A673 (cell line): ENCODE measurements at regions not wholly inside any gene's neighbourhood (a gene's known extent, or its start where the extent isn't known, plus 50 kb on each side); places are given as distances from the start of the nearest gene placed in this dataset.

Source experiments
- BruUV-seq: library from RNA; stranded (reverse); fragments of 400-500 nt; replicated peaks from 2 replicates; lab custom pipeline; 2021; lab: Mats Ljungman, UMichigan
- CTCF ChIA-PET: fragments of 300-600 bp; sonication (Branson Sonifier 250); formaldehyde crosslinking; loops from one replicate; lab custom pipeline; 2022; ENCODE audit warnings: antibody characterized with exemption; lab: Charles Lee
- POLR2A ChIA-PET: fragments of 300-600 bp; sonication (Branson Sonifier 250); formaldehyde crosslinking; loops from one replicate; lab custom pipeline; 2022; ENCODE audit warnings: antibody characterized with exemption; ENCODE audit not compliant: low non-redundant PET; lab: Charles Lee
- DNase-seq: peaks from one replicate; pipeline ENCODE4 v3.0.0-alpha.2; 2015; ENCODE audit warnings: low spot score
- H3K27ac ChIP-seq: fragments of 200-600 bp; sonication (generic); 2 replicates; pipeline ENCODE4 v1.5.1; 2016; ENCODE audit warnings: mixed run types, low read depth, mild to moderate bottlenecking, mixed read lengths, antibody characterized with exemption, low read length; ENCODE audit not compliant: poor library complexity, severe bottlenecking
- H3K27me3 ChIP-seq: fragments of 200-600 bp; sonication (generic); replicated peaks from 2 replicates; pipeline ENCODE4 v1.6.1; 2017; ENCODE audit warnings: mixed run types, low read depth, mild to moderate bottlenecking, mixed read lengths, antibody characterized with exemption, low read length; ENCODE audit not compliant: insufficient read depth, poor library complexity
- H3K36me3 ChIP-seq: fragments of 200-600 bp; sonication (generic); 2 replicates; pipeline ENCODE4 v1.6.1; 2016; ENCODE audit warnings: mixed run types, mild to moderate bottlenecking, mixed read lengths, antibody characterized with exemption, low read length; ENCODE audit not compliant: insufficient read depth, poor library complexity, severe bottlenecking
- H3K4me1 ChIP-seq: fragments of 200-600 bp; sonication (generic); 2 replicates; pipeline ENCODE4 v1.6.1; 2017; ENCODE audit warnings: mixed run types, mild to moderate bottlenecking, mixed read lengths, antibody characterized with exemption, low read length; ENCODE audit not compliant: insufficient read depth, poor library complexity, severe bottlenecking
- H3K4me3 ChIP-seq: fragments of 200-600 bp; sonication (generic); 2 replicates; pipeline ENCODE4 v1.5.1; 2016; ENCODE audit warnings: low read depth, mixed run types, mild to moderate bottlenecking, mixed read lengths, low read length; ENCODE audit not compliant: poor library complexity, severe bottlenecking
- H3K9me3 ChIP-seq: fragments of 200-600 bp; sonication (generic); 2 replicates; pipeline ENCODE4 v1.6.1; 2016; ENCODE audit warnings: mixed run types, low read depth, mild to moderate bottlenecking, mixed read lengths, antibody characterized with exemption, low read length; ENCODE audit not compliant: poor library complexity, severe bottlenecking
- CTCF ChIP-seq: fragments of 300-800, 200-600 bp; sonication (generic); conservative IDR thresholded peaks from 2 replicates; pipeline ENCODE4 v1.5.1; 2017; ENCODE audit warnings: low read depth, mild to moderate bottlenecking, antibody characterized with exemption, low read length, moderate library complexity, mixed read lengths
- EZH2 ChIP-seq: fragments of 200-600 bp; sonication (generic); IDR thresholded peaks from 2 replicates; pipeline ENCODE4 v1.6.1; 2017; ENCODE audit warnings: borderline replicate concordance, low read depth, mild to moderate bottlenecking, mixed read lengths, antibody characterized with exemption, low read length; ENCODE audit not compliant: poor library complexity, severe bottlenecking
- intact Hi-C: fragments of 100-400 bp; cut with micrococcal nuclease; formaldehyde crosslinking; loops from one replicate; pipeline ENCODE4 v1.10.0; 2022; ENCODE audit not compliant: unreplicated experiment

- no peaks in the 10 kb centered on the region for H3K36me3 ChIP-seq
- no peaks in the 10 kb centered on the region for H3K9me3 ChIP-seq
- CTCF ChIA-PET = no interaction called here
- no peaks in the 10 kb centered on the region for H3K4me1 ChIP-seq
- BruUV-seq = no TSS peak
- no peak overlapping the region for H3K4me3 ChIP-seq
- POLR2A ChIA-PET = no interaction called here
- no peak overlapping the region for H3K27ac ChIP-seq
- peak; percentile 1 for DNase-seq
- TF ChIP-seq CTCF (no peak), EZH2 (no peak)
- H3K27me3 ChIP-seq = no peaks in the 10 kb centered on the region
- intact Hi-C loops = no loop called here
Observed at GRCh38 chr7:11290863-11291262, 317.2 kb downstream of the PHF14 start.

DNA sequence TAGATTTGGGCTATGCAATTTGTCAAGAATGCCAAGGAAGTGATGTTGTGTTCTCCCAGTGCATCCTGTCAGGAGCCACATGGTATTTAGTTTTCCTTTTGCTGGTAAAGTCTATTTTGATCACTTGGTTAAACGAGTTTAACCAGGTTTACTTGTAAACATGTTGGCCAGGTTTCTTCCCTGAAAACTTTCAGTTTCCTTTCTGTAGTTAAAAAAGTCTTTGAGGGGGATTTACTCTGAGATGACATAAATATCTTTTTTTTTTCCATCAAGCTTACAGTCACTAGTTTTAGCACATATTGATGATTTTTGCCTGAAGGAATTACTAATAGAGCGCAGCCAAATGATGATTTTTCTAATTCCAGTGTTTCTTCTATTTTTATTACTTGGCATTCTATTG, 320.5 kb downstream of the PHF14 start:
- intact Hi-C loops = no loop called here
- no peak for DNase-seq
- POLR2A ChIA-PET = no interaction called here
- BruUV-seq = no TSS peak
- Histone ChIP-seq H3K9me3 (no peaks in the 10 kb centered on the region), H3K4me1 (no peaks in the 10 kb centered on the region), H3K36me3 (no peaks in the 10 kb centered on the region), H3K27ac (no peak overlapping the region), H3K4me3 (no peak overlapping the region), H3K27me3 (no peaks in the 10 kb centered on the region)
- CTCF ChIA-PET = no interaction called here
- TF ChIP-seq EZH2 (no peak), CTCF (no peak)

DNA sequence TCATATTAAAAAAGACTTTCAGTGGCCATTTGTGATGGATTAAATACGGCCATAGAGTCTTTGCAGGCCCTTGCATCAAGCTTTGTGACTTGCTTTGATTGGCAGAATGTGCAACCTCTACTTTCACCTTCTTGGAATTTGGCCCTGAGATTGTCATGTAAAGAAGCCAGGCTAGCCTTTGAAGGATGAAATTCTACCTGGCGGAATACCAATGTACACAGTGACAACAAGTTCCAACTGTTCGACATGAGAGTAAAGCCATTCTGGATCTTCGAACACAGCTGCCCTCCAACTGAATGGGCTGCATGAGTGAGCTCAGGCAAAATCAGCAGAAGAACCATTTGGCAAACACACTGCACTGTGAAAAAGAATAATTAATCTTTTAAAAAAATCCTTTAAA, 321.3 kb downstream of the PHF14 start:
- H3K4me1 ChIP-seq = no peaks in the 10 kb centered on the region
- BruUV-seq = no TSS peak
- H3K36me3 ChIP-seq = no peaks in the 10 kb centered on the region
- H3K4me3 ChIP-seq = no peak overlapping the region
- TF ChIP-seq EZH2 = no peak
- TF ChIP-seq CTCF = no peak
- no peak for DNase-seq
- no peak overlapping the region for H3K27ac ChIP-seq
- H3K9me3 ChIP-seq = no peaks in the 10 kb centered on the region
- CTCF ChIA-PET = no interaction called here
- intact Hi-C loops = no loop called here
- H3K27me3 ChIP-seq = no peaks in the 10 kb centered on the region
- POLR2A ChIA-PET = no interaction called here
